ENCODE measurements at regions not wholly inside any gene's neighbourhood (a gene's known extent, or its start where the extent isn't known, plus 50 kb on each side); places are given as distances from the start of the nearest gene placed in this dataset.
A peak's percentile ranks its signal among the peaks of the same experiment; 100 is the strongest.

DNA sequence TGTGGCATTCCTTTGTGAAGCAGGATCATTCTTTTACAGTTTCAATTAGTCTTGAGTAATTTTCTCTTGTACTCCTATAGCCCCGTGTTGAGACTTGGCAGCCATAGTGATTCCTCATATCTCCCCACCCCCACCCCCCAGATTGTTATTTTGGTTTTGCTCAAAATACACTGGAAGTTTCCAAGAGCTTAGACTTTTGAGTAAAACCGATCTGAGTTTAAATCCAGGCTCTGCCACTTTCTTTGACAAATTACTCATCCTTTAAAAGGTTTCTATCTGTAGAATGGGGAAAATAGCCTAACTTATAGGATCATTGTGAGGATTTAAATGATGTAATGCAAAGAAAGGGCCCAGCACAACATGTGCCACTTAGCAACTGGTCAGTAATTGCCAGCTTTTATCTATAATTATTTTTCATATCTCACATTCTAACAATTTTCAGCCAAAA is 53.1 kb upstream of the RC3H1 start:
- no peak overlapping the region for H3K4me3 ChIP-seq (ENCODE audit: low read length)
- Mint-ChIP-seq H3K27ac (no peak overlapping the region), H3K4me3 (no peak overlapping the region), H3K27me3 (ENCODE audit: insufficient read depth) (peaks cover 7% of the 10 kb centered on the region), H3K36me3 (ENCODE audit: low read depth) (no peaks in the 10 kb centered on the region), H3K9me3 (no peaks in the 10 kb centered on the region), H3K4me1 (peaks cover 10% of the 10 kb centered on the region)
- no peak overlapping the region for H3K27ac ChIP-seq (ENCODE audit: low read depth, low read length)
- no peaks in the 10 kb centered on the region for H3K36me3 ChIP-seq (ENCODE audit: control insufficient read depth, insufficient read depth, low read length)
- 73 to 83% methylated on average over 2 of the region's 2 CpGs for WGBS, 2 experiments (ENCODE audit: insufficient coverage in 1 of 2, insufficient read length in 1 of 2)
- H3K4me1 ChIP-seq (ENCODE audit: control insufficient read depth, insufficient read depth, low read length) = no peaks in the 10 kb centered on the region
- H3K9ac ChIP-seq (ENCODE audit: extremely low read depth, low read length, poor library complexity, severe bottlenecking) = no peak overlapping the region
- no peaks in the 10 kb centered on the region for H3K9me3 ChIP-seq (ENCODE audit: control insufficient read depth, low read length)
- TF ChIP-seq, protein P1, sequence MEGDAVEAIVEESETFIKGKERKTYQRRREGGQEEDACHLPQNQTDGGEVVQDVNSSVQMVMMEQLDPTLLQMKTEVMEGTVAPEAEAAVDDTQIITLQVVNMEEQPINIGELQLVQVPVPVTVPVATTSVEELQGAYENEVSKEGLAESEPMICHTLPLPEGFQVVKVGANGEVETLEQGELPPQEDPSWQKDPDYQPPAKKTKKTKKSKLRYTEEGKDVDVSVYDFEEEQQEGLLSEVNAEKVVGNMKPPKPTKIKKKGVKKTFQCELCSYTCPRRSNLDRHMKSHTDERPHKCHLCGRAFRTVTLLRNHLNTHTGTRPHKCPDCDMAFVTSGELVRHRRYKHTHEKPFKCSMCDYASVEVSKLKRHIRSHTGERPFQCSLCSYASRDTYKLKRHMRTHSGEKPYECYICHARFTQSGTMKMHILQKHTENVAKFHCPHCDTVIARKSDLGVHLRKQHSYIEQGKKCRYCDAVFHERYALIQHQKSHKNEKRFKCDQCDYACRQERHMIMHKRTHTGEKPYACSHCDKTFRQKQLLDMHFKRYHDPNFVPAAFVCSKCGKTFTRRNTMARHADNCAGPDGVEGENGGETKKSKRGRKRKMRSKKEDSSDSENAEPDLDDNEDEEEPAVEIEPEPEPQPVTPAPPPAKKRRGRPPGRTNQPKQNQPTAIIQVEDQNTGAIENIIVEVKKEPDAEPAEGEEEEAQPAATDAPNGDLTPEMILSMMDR (conservative IDR thresholded peaks at IDR 0.05) = no peak
- no peak for DNase-seq
- H3K27me3 ChIP-seq (ENCODE audit: control insufficient read depth, insufficient read depth, low read length, poor library complexity, severe bottlenecking) = no peaks in the 10 kb centered on the region

DNA sequence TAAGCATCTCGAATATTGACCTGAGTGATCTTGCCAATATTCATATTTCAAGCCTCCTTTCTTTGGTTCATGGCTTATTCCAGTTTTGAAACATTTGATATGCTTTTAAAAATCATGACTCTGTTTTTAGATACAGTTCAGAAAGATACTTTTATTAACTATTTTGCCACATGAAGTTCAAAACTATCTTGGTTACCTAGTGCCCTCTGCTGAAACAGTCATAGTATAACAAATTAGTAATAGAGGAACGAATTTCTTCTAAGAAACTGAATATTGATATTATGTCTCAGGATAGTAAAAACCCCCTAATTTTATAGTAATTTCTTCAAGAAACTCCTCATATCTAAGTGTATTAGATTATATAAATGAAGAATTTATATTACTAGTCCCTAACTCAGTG is 52.6 kb upstream of the RC3H1 start:
- Mint-ChIP-seq H3K4me3 (no peak overlapping the region), H3K9me3 (no peaks in the 10 kb centered on the region), H3K36me3 (ENCODE audit: low read depth) (no peaks in the 10 kb centered on the region)

DNA sequence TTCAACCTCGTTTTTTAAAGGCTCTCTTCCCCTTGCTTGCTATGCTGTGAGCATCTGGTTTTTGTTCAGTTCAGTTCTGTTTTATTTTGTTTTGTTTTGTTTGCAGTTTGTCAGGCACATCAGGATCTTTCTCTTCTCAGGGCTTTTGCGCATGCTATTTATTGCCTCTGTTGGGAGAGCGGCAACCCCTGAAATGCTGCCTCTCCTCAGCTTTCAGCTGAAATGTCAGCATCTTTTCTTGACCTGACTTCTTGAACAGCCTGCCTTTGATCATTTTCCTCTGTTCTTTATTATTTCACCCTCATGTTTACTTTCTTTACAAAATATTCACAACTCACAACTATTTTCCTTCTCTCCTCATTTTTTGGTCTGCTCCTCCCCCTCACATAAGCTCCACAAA is 50.4 kb upstream of the RC3H1 start:
- Histone ChIP-seq H3K27me3 (ENCODE audit: control insufficient read depth, insufficient read depth, low read length, poor library complexity, severe bottlenecking) (no peaks in the 10 kb centered on the region), H3K4me1 (ENCODE audit: control insufficient read depth, insufficient read depth, low read length) (peaks cover 3% of the 10 kb centered on the region), H3K36me3 (ENCODE audit: control insufficient read depth, insufficient read depth, low read length) (no peaks in the 10 kb centered on the region), H3K9me3 (ENCODE audit: control insufficient read depth, low read length) (no peaks in the 10 kb centered on the region), H3K4me3 (ENCODE audit: low read length) (no peak overlapping the region), H3K27ac (ENCODE audit: low read depth, low read length) (no peak overlapping the region), H3K9ac (ENCODE audit: extremely low read depth, low read length, poor library complexity, severe bottlenecking) (no peak overlapping the region)
- Mint-ChIP-seq H3K27me3 (ENCODE audit: insufficient read depth) (peaks cover 7% of the 10 kb centered on the region), H3K36me3 (ENCODE audit: low read depth) (no peaks in the 10 kb centered on the region), H3K4me3 (no peak overlapping the region), H3K27ac (no peak overlapping the region), H3K4me1 (no peaks in the 10 kb centered on the region), H3K9me3 (no peaks in the 10 kb centered on the region)
- 90 to 96% methylated on average over 2 to 3 of the region's 3 CpGs for WGBS, 2 experiments (ENCODE audit: insufficient coverage in 1 of 2, insufficient read length in 1 of 2)
- TF ChIP-seq, protein P1 (conservative IDR thresholded peaks at IDR 0.05) = no peak
- DNase-seq = no peak

More for the DNA sequence above, 52.6 kb upstream of the RC3H1 start:
- peaks cover 7% of the 10 kb centered on the region for H3K27me3 Mint-ChIP-seq (ENCODE audit: insufficient read depth)
- H3K27me3 ChIP-seq (ENCODE audit: control insufficient read depth, insufficient read depth, low read length, poor library complexity, severe bottlenecking) = no peaks in the 10 kb centered on the region
- no peak overlapping the region for H3K9ac ChIP-seq (ENCODE audit: extremely low read depth, low read length, poor library complexity, severe bottlenecking)
- WGBS, 2 experiments (ENCODE audit: insufficient coverage in 1 of 2, insufficient read length in 1 of 2) = 100% methylated on average over 1 of the region's 2 CpGs
- no peak for DNase-seq
- H3K4me1 Mint-ChIP-seq = peaks cover 5% of the 10 kb centered on the region
- TF ChIP-seq, protein P1 (conservative IDR thresholded peaks at IDR 0.05) = peak; percentile 60
- H3K27ac ChIP-seq (ENCODE audit: low read depth, low read length) = no peak overlapping the region
- no peaks in the 10 kb centered on the region for H3K4me1 ChIP-seq (ENCODE audit: control insufficient read depth, insufficient read depth, low read length)
- H3K4me3 ChIP-seq (ENCODE audit: low read length) = no peak overlapping the region
- no peak overlapping the region for H3K27ac Mint-ChIP-seq
- H3K9me3 ChIP-seq (ENCODE audit: control insufficient read depth, low read length) = no peaks in the 10 kb centered on the region
- no peaks in the 10 kb centered on the region for H3K36me3 ChIP-seq (ENCODE audit: control insufficient read depth, insufficient read depth, low read length)

All from endodermal cell (in vitro differentiated cells).